H1 (cell line): ENCODE measurements at regions not wholly inside any gene's neighbourhood (a gene's known extent, or its start where the extent isn't known, plus 50 kb on each side); places are given as distances from the start of the nearest gene placed in this dataset.

Source experiments
- CTCF ChIA-PET: fragments of 300-600 bp; sonication (Branson Sonifier 250); formaldehyde crosslinking; loops from one replicate; lab custom pipeline; 2021; ENCODE audit not compliant: partially characterized antibody; lab: Charles Lee
- POLR2A ChIA-PET: fragments of 300-600 bp; sonication (Branson Sonifier 250); formaldehyde crosslinking; loops from one replicate; lab custom pipeline; 2021; ENCODE audit warnings: inconsistent platforms; ENCODE audit not compliant: partially characterized antibody; lab: Charles Lee
- DNase-seq, 2 experiments: peaks; one replicate each; pipeline versions ENCODE4 v3.0.0 to v3.0.0-alpha.2; 2010 to 2022; ENCODE audit warnings: low spot score in 2 of 2, low read depth in 1 of 2, mixed read lengths in 1 of 2
- FAIRE-seq: peaks from 2 replicates; lab custom pipeline; 2011; peaks lifted over from hg19 to GRCh38; lab: Jason Lieb, UNC
- H2AFZ ChIP-seq: 2 replicates; pipeline ENCODE4 v1.8.1; 2012; ENCODE audit warnings: low read length, inconsistent platforms
- H2AK5ac ChIP-seq: 2 replicates; pipeline ENCODE4 v1.6.1; 2013; ENCODE audit warnings: low read depth, low read length
- H2BK120ac ChIP-seq: replicated peaks from 2 replicates; pipeline ENCODE3; 2013; ENCODE audit warnings: low read depth, low read length, inconsistent platforms
- H2BK12ac ChIP-seq: 2 replicates; pipeline ENCODE4 v1.6.1; 2013; ENCODE audit warnings: low read depth, low read length
- H2BK15ac ChIP-seq: 2 replicates; pipeline ENCODE4 v1.6.1; 2013; ENCODE audit warnings: low read length
- H2BK20ac ChIP-seq: 2 replicates; pipeline ENCODE4 v1.6.1; 2013; ENCODE audit warnings: low read length
- H2BK5ac ChIP-seq: 2 replicates; pipeline ENCODE4 v1.6.1; 2013; ENCODE audit warnings: low read depth, low read length
- H3K14ac ChIP-seq: 2 replicates; pipeline ENCODE4 v1.6.1; 2013; ENCODE audit warnings: inconsistent platforms; ENCODE audit not compliant: insufficient read length
- H3K18ac ChIP-seq: 2 replicates; pipeline ENCODE4 v1.6.1; 2013; ENCODE audit warnings: low read length; ENCODE audit errors: extremely low read depth
- H3K23ac ChIP-seq: 2 replicates; pipeline ENCODE4 v1.6.1; 2013; ENCODE audit warnings: inconsistent platforms; ENCODE audit not compliant: insufficient read length
- H3K23me2 ChIP-seq: 2 replicates; pipeline ENCODE4 v1.6.1; 2013; ENCODE audit warnings: low read depth, low read length
- H3K27ac ChIP-seq: 2 replicates; pipeline ENCODE4 v1.6.1; 2011; ENCODE audit warnings: low read depth, low read length, inconsistent platforms
- H3K27me3 ChIP-seq, 4 experiments: replicated peaks in 1 of 4; 1 replicate in 1 of 4; 2 replicates in 3 of 4; pipeline versions ENCODE4 v1.6.1 to v1.8.1; 2011 to 2013; ENCODE audit warnings: low read length in 3 of 4, mild to moderate bottlenecking in 3 of 4, inconsistent platforms in 2 of 4, mixed read lengths in 2 of 4, moderate library complexity in 1 of 4; ENCODE audit not compliant: control insufficient read depth in 3 of 4, insufficient read depth in 3 of 4; ENCODE audit errors: extremely low read depth in 1 of 4
- H3K36me3 ChIP-seq, 4 experiments: 2 replicates each; pipeline versions ENCODE4 v1.6.1 to v1.8.1; 2011 to 2013; ENCODE audit warnings: mild to moderate bottlenecking in 4 of 4, low read length in 3 of 4, moderate library complexity in 2 of 4, control low read depth in 1 of 4, inconsistent platforms in 1 of 4; ENCODE audit not compliant: insufficient read depth in 4 of 4, control insufficient read depth in 2 of 4
- H3K4ac ChIP-seq: replicated peaks from 2 replicates; pipeline ENCODE3; 2013; ENCODE audit warnings: low read length, low read depth, mixed read lengths, inconsistent platforms; ENCODE audit not compliant: insufficient read length
- H3K4me1 ChIP-seq, 4 experiments: replicated peaks in 1 of 4; 1 replicate in 1 of 4; 2 replicates in 3 of 4; pipeline versions ENCODE4 v1.6.1 to v1.8.1; 2011 to 2013; ENCODE audit warnings: low read length in 3 of 4, inconsistent platforms in 2 of 4, mixed read lengths in 1 of 4; ENCODE audit not compliant: insufficient read depth in 4 of 4, control insufficient read depth in 3 of 4
- H3K4me2 ChIP-seq, 2 experiments: 2 replicates each; pipeline versions ENCODE4 v1.6.1 to v1.8.1; 2011 to 2013; ENCODE audit warnings: low read depth in 2 of 2, low read length in 2 of 2, control low read depth in 1 of 2, inconsistent platforms in 1 of 2, mild to moderate bottlenecking in 1 of 2; ENCODE audit not compliant: insufficient read depth in 1 of 2
- H3K4me3 ChIP-seq, 4 experiments: fragments of 200-600, 300-600 bp in 1 of 4; sonication (generic), shearing (Covaris generic), sonication (Bioruptor Twin) in 1 of 4; 2 replicates each; pipeline versions ENCODE4 v1.5.1 to v1.8.1; 2011 to 2016; ENCODE audit warnings: low read length in 4 of 4, low read depth in 3 of 4, control low read depth in 2 of 4, inconsistent platforms in 2 of 4, mild to moderate bottlenecking in 2 of 4, mixed read lengths in 1 of 4, moderate library complexity in 1 of 4; ENCODE audit not compliant: insufficient read depth in 2 of 4; ENCODE audit errors: extremely low read depth in 1 of 4
- H3K56ac ChIP-seq: replicated peaks from 2 replicates; pipeline ENCODE3; 2013; ENCODE audit warnings: low read depth, mild to moderate bottlenecking, mixed read lengths, low read length, inconsistent platforms; ENCODE audit not compliant: insufficient read length
- H3K79me1 ChIP-seq: 2 replicates; pipeline ENCODE4 v1.6.1; 2013; ENCODE audit warnings: low read depth, low read length, control low read depth
- H3K79me2 ChIP-seq, 2 experiments: 2 replicates each; pipeline versions ENCODE4 v1.6.1 to v1.8.1; 2012 to 2013; ENCODE audit warnings: low read length in 2 of 2, mild to moderate bottlenecking in 2 of 2, inconsistent platforms in 1 of 2; ENCODE audit not compliant: insufficient read depth in 2 of 2, control insufficient read depth in 1 of 2
- H3K9ac ChIP-seq, 4 experiments: replicated peaks in 1 of 4; 1 replicate in 1 of 4; 2 replicates in 3 of 4; pipeline versions ENCODE4 v1.6.1 to v1.8.1; 2011 to 2013; ENCODE audit warnings: low read depth in 3 of 4, low read length in 3 of 4, control low read depth in 2 of 4, mild to moderate bottlenecking in 2 of 4, moderate library complexity in 2 of 4, inconsistent platforms in 1 of 4; ENCODE audit errors: extremely low read depth in 1 of 4
- H3K9me3 ChIP-seq, 2 experiments: 2 replicates each; pipeline versions ENCODE4 v1.6.1 to v1.8.1; 2012 to 2013; ENCODE audit warnings: mild to moderate bottlenecking in 2 of 2, moderate library complexity in 2 of 2, control low read depth in 1 of 2, inconsistent platforms in 1 of 2, low read depth in 1 of 2, low read length in 1 of 2, mixed read lengths in 1 of 2; ENCODE audit not compliant: insufficient read depth in 2 of 2
- H4K20me1 ChIP-seq, 2 experiments: replicated peaks in 1 of 2; 2 replicates each; pipeline versions ENCODE3 to v1.8.1; 2011 to 2013; ENCODE audit warnings: inconsistent platforms in 2 of 2, low read length in 2 of 2, mild to moderate bottlenecking in 1 of 2; ENCODE audit not compliant: insufficient read depth in 2 of 2, control insufficient read depth in 1 of 2
- H4K5ac ChIP-seq: 2 replicates; pipeline ENCODE4 v1.6.1; 2013; ENCODE audit warnings: low read length, low read depth, mixed read lengths, inconsistent platforms; ENCODE audit not compliant: insufficient read length
- H4K8ac ChIP-seq: 2 replicates; pipeline ENCODE4 v1.8.0; 2013; ENCODE audit warnings: mild to moderate bottlenecking, moderate library complexity, low read length, inconsistent platforms; ENCODE audit not compliant: insufficient read depth; ENCODE audit errors: extremely low read depth
- H4K91ac ChIP-seq: replicated peaks from 2 replicates; pipeline ENCODE3; 2013; ENCODE audit warnings: low read length, mixed read lengths, inconsistent platforms; ENCODE audit not compliant: insufficient read length
- JUND ChIP-seq: IDR thresholded peaks from 2 replicates; pipeline ENCODE4 v1.6.1; 2011; ENCODE audit warnings: mild to moderate bottlenecking, improper control_type of control experiment, low read length
- KDM1A ChIP-seq: fragments of 200-600, 300-600 bp; sonication (generic); IDR thresholded peaks from 2 replicates; pipeline ENCODE4 v1.7.1; 2016; ENCODE audit warnings: mild to moderate bottlenecking, low read length, borderline replicate concordance
- POLR2A ChIP-seq, 2 experiments: IDR thresholded peaks; 1 replicate in 1 of 2; 2 replicates in 1 of 2; pipeline ENCODE4 v1.6.1; 2011; ENCODE audit warnings: low read depth in 2 of 2, low read length in 2 of 2, mild to moderate bottlenecking in 2 of 2; ENCODE audit errors: control extremely low read depth in 1 of 2
- SIRT6 ChIP-seq: IDR thresholded peaks from one replicate; pipeline ENCODE4 v1.7.1; 2012; ENCODE audit warnings: low read length, inconsistent platforms
- TAF7 ChIP-seq: optimal IDR thresholded peaks from 2 replicates; pipeline ENCODE3; 2011; ENCODE audit warnings: low read depth, mild to moderate bottlenecking, inconsistent platforms, low read length, moderate library complexity, borderline replicate concordance
- WGBS, 2 experiments: shearing (Covaris generic) in 1 of 2; methylation state at CpG; one replicate each; pipeline versions ENCODE4 v1.1.6 to v1.1.7; 2013 to 2015; ENCODE audit warnings: low lambda C conversion rate in 2 of 2, mixed read lengths in 2 of 2, inconsistent platforms in 1 of 2, low coverage in 1 of 2, missing lambda C conversion rate in 1 of 2; ENCODE audit not compliant: insufficient replicate concordance in 2 of 2, insufficient coverage in 1 of 2, insufficient read length in 1 of 2; ENCODE audit errors: extremely low coverage in 1 of 2, missing lambda C conversion rate in 1 of 2; 5-methylcytosine and 5-hydroxymethylcytosine counted together

DNA sequence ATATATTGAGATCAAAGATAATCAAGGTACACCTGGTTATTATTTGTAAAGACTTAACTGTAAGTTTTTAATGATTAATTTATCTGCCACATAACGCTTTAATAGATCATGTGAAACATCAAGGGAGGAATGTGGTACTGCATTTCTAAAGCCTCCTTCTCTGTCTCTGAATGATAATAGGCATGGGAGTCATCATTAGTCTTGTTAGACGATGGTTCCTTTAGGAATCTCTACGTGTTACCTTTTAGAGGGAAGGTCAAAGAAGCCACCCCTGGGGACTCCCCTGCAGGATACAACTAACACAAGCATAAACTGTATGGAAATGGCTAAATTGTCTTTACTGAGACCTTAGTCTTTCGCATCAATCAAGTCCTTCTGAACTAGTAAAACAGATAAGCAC lies 173.6 kb upstream of the MCHR2 start:
- 5% methylated on average over 4 of the region's 4 CpGs; no CpG with 5 or more reads in 1 of the 2 experiments for WGBS, 2 experiments
- no peak for DNase-seq
- H4K20me1 ChIP-seq: no peaks in the 10 kb centered on the region
- no peak overlapping the region for H2BK15ac ChIP-seq
- no peaks in the 10 kb centered on the region for H3K36me3 ChIP-seq
- ChIA-PET POLR2A (interaction anchor here (0.6 kb wide), 1 partner anchor 368 kb away, joined by 3 read pairs; no protein-coding TSS in a partner anchor), CTCF (interaction anchor here (0.8 kb wide), 1 partner anchor 313 kb away, joined by 4 read pairs; no protein-coding TSS in a partner anchor)
- FAIRE-seq: peak; percentile 82
- H3K56ac ChIP-seq: no peak overlapping the region
- H2BK5ac ChIP-seq: no peak overlapping the region
- H3K4me3 ChIP-seq: peak overlapping the region in 1 of 4 experiments; percentile 22; a peak in 1 of 8 replicates
- H2BK12ac ChIP-seq: no peak overlapping the region
- no peak overlapping the region for H2AFZ ChIP-seq
- H4K5ac ChIP-seq: no peak overlapping the region
- no peak overlapping the region for H3K14ac ChIP-seq
- no peaks in the 10 kb centered on the region for H3K23me2 ChIP-seq
- H3K27me3 ChIP-seq: peaks cover 1 to 10% (median 5%) of the 10 kb centered on the region in 4 experiments; a peak in 4 of 7 replicates
- H3K4ac ChIP-seq: no peak overlapping the region
- H3K79me1 ChIP-seq: no peaks in the 10 kb centered on the region
- H3K79me2 ChIP-seq: no peaks in the 10 kb centered on the region
- H3K18ac ChIP-seq: no peak overlapping the region
- H3K4me1 ChIP-seq: peaks cover 8 to 25% (median 14%) of the 10 kb centered on the region in 4 experiments; a peak in 6 of 7 replicates
- H3K27ac ChIP-seq: no peak overlapping the region
- no peak overlapping the region for H3K9ac ChIP-seq
- no peak overlapping the region for H3K23ac ChIP-seq
- no peak overlapping the region for H4K8ac ChIP-seq
- H3K4me2 ChIP-seq: peak overlapping the region; percentile 53 to 55
- no peak overlapping the region for H2BK120ac ChIP-seq
- H2AK5ac ChIP-seq: no peak overlapping the region
- no peaks in the 10 kb centered on the region for H3K9me3 ChIP-seq
- H2BK20ac ChIP-seq: no peak overlapping the region
- no peak overlapping the region for H4K91ac ChIP-seq
- TF ChIP-seq KDM1A: no peak
- TF ChIP-seq TAF7: no peak
- no peak for TF ChIP-seq POLR2A (IDR thresholded peaks at IDR 0.05; ENCODE audit: control extremely low read depth in 1 of 2, low read depth in 2 of 2, low read length in 2 of 2)
- no peak for TF ChIP-seq JUND
- no peak for TF ChIP-seq SIRT6
